GM21390 (cell line): ENCODE measurements at regions not wholly inside any gene's neighbourhood (a gene's known extent, or its start where the extent isn't known, plus 50 kb on each side); places are given as distances from the start of the nearest gene placed in this dataset.
"Not testable (repeated sequence)": the region's sequence is repeated elsewhere in the genome, so short reads cannot be mapped to it uniquely, and the experiment has no call there.

Source experiments
- ATAC-seq: cut with Tn5 transposase; IDR thresholded peaks from one replicate; pipeline ENCODE4 v1.9.1; 2021; ENCODE audit not compliant: unreplicated experiment

DNA sequence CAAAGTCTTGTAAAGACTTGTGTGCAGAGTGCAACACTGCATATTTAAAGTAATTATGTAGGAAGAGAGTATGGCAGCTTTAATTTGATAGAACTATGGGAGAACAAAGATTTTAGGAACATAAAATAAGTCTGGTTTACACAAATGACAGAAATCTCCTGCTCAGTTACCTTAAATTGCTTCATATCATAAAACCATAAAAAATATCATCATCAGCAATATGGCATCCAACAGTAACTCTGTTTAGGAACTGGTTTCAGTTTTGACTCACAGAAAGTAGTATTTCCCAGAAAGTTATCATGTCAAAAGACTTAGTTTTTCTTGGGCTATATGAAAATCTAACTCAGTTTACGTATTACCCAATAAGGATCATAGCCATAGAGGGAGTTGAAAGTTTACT is 292.1 kb upstream of the PMFBP1 start:
- ATAC-seq, result no peak

DNA sequence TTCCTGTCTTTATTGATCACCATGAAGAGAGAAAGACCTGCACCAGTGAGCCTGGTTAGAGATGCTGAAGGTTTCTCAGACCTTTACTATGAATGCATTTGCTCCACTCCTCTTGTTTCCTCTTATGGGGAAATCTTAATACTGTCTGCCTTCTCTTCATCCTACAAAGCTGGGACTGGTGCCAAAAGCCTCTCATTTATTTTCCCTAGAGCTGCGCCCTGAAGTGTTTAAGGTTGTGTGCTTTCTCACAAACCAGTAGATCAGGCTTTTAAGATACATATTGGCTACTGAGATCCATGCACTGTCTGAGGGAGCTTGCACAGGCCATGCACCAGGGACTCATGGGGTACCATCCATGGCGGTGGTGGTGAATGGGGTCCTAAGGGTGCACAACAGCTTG is 286.1 kb upstream of the PMFBP1 start:
- ATAC-seq, result no peak

DNA sequence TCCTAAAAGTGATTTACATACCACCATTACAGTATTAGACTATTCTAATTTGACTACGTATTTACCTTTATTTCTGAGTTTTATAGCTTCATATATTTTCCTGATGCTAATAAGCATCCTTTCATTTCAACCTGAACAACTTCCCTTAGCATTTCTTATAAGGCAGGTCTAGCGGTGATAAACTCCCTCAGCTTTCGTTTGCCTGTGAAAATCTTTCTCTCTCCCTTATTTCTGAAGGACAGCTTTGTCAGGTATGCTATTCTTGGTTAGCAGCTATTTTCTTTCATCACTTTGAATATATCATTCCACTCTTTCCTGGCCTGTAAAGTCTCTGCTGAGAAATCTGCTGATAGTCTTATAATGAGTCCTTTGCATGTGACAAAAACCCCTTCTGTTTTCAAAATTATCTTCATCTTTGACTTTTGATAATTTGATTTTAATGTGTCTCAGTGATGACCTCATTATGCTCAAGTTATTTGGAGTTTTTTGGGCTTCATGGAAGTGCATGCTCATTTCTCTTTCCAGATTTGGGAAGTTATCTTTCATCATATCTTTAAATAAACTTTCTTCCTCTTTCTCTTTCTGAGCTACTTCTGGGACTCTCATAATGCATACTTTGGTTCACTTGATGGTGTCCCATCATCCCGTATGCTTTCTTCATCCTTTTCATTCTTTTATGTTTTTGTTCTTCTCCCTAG is 285.4 kb upstream of the PMFBP1 start:
- no peak for ATAC-seq

DNA sequence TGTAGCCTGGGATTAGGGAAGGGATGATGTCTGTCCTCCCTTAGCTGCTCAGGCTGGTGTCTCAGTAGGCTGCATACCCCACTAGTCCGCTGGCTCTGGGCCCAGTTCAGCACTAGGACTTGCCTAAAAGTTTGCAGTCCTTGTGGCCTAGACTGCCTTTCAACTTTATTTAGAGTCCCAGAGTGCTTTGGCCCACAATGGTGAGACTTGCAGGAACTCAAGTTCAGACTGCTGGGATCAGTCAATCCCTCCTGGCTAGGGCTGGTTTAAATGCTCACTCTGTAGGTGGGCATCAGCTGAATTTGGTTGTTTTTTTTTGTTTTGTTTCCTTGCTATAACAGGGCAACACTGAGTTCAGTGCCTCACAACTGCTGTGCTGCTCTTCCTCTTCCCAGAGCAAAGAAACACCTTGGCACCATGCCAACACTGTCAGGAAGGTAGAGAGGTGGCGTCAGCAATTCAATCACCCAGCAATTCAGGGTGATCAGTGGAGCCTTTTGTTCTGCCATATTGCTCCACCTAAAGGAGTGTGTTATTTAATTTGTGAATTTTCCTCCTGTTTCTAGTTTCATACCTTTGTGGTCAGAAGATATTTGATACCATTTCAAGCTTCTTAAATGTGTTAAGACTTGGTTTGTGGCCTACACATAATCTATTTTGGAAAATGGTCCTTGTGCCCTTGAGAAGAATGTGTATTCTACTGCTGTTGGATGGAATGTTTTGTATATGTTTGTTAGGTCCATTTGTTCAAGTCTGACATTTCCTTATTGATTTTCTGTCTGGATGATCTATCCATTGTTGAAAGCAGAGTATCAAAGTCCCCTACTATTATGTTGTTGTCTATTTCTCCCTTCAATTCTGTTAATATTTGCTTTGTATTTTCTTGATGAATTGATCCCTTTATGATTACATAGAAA is 284.0 kb upstream of the PMFBP1 start:
- no peak for ATAC-seq

DNA sequence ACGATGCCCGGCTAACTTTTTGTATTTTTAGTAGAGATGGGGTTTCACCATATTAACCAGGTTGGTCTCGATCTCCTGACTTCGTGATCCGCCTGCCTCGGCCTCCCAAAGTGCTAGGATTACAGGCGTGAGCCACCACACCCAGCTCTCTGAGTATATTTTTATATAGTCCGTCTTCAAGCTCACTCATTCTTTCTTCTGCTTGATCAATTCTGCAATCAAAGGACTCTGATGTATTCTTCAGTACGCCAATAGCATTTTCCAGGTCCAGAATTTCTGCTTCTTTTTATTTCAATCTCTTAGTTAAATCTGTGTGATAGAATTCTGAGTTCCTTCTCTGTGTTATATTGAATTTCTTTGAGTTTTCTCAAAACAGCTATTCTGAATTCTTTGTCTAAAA is 281.9 kb upstream of the PMFBP1 start:
- ATAC-seq, result not testable (repeated sequence)

DNA sequence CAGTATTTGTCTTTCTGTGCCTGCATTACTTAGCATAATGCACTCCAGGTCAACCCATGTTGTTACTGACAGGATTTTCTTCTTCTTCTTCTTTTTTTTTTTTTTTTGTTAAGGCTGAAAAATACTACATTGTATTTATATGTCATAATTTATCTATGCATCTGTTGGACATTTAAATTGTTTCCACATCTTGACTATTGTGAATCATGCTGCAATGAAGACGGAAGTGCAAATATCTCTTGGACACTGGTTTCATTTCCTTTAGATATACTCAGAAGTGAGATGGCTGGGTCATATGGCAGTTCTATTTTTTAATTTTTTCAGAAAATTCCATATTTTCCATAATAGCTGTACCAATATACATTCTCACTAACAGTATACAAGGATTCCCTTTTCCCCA is 272.7 kb upstream of the PMFBP1 start:
- no peak for ATAC-seq

DNA sequence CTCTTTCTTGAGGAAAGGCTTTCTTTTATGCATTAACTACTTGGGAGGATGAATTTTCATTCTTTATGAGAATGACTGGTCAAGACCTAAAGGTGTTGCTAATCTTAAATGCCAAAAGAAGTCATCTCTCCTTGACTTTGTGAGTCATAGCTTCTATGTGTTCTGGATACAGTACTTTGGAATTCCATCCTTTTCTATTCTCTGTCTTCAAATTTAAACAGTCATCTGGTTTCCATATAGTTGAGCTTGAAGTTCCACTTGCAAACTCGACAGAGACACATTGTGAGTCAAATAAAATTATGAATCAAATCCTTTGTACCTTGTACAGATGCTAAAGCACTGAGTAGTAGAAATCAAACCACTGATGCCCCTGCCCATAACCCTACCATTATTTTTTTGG is 271.9 kb upstream of the PMFBP1 start:
- no peak for ATAC-seq

DNA sequence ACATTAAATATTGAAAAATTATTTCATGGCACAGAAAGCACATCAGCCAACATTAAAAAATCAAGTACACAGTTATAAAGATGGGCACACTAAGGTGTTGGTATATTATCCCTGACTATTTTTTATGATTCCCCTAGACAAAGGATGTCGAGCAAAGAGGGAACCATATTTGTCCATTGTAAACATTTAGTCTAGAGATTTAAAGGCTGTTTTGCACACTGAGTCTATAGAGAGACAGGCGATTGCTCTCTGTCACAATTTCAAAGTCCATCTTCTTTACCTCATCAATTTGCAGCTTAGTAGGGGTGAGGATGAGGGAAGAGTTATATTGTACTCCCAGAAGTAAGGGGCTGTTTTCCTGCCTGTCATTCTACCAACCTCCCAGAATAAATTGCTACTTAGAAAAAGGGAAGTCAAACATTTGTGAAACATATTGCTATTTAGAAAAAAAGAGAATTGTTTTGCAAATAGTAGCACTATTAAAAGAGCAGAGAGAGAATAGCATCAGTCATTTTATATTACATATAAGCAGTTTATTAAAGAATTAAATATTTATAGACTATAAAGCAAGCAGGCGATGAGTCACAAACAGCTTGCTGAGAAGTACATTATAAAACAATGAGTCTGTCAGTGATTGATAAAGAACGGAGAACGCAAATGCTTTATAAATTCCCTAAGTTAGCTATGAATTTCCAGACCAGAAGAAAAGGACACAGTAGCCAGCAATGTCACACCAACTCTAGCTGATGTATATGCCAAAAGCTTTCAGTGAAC is 270.6 kb upstream of the PMFBP1 start:
- ATAC-seq, result no peak

DNA sequence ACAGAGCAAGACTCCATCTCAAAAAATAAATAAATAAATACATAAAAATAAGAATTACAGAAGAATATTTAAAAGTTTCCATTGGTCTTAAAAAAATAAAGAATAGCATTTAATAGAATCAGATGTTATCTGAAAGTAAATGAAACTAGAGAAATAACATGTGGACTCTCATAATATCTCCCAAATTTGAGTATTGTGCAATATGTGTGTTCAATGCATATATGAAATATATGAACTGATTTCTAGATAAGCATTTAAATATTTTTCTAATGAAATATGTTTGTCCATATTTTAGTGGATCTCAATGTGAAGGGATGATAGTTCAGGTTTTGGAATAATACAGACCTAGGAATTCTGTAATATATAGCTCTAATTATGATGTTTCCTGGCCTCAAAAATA is 265.9 kb upstream of the PMFBP1 start:
- ATAC-seq, result no peak

DNA sequence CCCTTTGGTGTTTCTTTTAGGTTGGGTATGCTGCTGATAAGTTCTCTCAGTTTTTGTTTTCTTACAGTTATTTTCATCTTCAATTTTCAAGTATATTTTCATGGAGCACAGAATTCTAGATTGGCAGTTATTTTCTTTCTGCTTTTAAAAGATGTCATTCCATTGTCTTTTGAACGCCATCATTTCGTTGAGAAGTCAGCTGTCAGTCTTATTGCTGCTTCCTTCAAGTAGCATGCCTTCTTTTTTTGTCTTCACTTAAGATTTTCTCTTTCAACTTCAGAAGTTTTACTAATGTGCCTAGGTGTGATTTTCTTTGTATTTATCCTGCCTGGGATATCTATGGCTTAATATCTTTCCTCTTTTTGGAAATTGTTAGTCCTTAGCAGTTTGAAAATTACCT is 262.2 kb upstream of the PMFBP1 start:
- no peak for ATAC-seq

DNA sequence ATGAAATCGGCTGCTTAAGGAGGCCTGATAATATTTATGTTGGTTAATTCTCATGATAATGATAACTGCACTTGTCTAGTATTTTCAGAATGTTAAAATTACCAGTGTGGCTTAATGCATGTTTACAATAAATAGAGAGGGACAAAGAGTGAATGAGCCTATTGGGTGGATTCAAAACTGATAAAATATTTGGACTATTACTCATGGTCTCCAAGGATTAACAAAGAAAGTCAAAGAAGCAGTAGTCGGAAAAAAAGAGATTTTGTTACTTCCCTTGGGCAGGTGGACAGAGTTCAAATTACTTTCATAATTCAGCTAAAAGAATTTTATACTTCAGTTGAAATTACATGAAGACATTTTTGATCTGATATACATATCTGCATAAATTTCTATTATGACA is 258.2 kb upstream of the PMFBP1 start:
- ATAC-seq, result no peak

DNA sequence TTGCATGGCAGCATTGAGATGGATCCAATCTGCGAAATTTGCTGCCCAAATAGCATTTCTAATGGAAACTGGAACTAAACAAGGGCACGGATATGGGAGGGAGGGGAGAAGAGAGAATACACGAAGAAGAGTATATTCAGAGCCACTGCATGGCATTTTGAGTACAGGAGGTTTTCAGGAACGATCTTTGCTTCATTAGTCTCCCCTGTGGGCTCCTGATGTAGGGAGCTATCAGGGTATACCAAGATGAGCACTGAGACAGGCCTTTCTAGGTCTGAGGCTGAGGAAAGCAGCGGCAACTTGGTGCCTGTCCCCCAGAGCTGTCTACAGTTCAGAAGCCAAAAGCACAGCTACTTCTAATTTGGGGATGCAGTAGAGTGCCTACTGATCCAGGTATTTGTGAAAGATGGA is 257.7 kb upstream of the PMFBP1 start:
- no peak for ATAC-seq

DNA sequence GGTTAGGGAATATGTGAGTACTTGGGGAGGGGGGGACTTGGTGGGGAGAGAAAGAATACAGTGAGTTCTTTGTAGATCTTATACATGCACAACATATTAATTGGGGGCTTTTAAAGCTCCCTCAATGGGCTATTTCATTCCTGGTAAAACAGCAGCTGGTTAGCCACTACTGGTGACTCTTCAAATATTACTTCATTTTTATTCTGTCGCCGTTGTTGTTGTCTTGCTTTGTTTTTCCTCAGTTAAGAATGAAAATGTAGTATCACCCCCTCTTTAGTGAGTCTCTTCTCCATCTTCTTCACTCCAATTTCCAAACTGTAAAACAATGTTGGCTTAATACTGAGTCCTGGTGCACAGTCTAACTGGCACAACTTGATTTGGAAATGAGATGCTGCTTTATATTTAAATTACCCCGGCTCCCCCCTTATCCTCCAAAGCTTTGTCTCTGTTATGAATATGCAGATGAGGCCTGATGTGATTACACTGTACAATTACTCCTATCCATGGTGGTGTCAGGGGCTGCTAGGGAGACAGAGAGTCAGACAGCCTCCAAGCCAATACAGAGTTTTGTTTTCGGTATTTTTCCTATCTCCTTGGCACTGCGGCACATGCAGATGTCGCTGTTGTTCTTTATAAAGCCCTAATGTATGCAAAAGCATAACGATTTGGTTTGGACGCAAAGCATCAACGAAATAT is 256.9 kb upstream of the PMFBP1 start:
- no peak for ATAC-seq

DNA sequence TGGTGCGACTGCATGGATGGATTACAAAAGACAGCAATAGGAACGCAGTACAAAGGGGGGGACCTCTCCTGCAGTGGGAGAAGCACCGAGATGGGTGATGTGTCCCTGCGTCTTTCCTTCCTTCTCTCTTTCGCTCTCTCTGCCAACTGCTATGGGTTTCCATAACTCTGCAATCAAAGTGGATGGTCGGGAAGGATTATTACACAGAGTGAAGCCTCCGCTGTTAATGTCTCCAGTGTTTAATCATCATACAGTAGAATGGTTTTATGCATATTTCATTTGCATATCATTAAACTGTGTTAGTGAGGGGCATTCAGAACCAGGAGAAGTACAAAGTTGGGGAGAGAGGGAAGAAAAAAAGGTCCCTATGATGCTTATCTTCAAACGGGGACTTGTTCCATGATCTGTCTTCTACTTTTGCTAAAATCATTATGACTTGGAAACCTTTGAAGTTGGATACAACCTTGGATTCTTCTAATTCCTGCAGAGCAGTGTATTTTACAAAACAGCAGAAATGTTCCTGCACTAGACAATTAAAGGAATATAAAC is 255.9 kb upstream of the PMFBP1 start:
- no peak for ATAC-seq

DNA sequence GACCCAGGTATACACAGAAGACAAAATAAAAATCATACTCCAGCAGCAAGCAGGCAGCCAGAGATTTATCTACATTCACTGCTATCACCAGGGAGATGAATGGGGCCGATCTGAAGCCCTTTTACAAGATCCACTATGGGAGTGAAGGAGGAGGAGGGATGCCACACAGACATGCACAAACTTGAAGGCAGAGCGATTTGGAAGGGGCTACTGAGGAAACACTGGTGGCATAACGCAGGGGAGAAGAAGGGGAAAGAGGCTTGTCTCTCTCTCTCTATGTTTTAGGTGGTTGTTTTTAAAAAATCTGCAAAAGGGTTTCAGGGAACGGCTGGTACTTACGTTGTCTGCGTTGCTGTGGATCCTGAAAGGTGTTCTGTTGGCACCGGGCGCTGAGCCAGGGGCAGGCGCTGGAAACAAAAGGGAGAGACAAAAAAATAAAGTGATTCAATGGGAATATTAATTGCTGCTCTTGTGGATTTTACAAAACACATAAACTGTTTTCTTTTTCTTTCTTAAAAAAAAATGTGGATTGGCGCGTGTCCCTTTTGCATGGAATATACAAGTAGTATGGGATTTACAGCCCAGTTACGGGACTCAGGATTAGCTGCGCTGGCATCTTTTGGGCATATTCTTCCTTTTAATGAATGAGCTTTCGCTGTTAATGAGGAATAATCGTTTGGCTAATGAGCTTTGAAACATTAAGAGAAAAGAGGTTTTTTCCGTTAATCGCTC is 255.3 kb upstream of the PMFBP1 start:
- ATAC-seq, result no peak

DNA sequence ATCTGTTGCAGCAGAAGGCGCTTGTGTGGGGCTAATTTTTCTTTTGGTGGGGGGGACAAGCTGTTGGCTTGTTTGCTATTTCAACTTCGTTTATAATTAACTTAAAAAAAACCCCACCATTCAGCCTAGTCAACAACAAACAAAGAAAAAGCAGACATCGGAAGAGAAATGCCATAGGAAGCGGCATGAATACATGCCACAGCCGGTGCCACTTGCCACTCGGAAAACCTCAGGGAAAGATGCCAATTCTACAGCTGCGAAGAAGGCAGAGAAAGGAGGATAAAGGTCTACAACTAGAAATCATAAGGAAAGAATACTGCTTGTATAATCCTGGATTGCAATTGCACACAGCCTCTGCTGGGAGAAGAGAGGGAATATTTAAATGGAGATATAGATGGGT is 254.4 kb upstream of the PMFBP1 start:
- no peak for ATAC-seq

DNA sequence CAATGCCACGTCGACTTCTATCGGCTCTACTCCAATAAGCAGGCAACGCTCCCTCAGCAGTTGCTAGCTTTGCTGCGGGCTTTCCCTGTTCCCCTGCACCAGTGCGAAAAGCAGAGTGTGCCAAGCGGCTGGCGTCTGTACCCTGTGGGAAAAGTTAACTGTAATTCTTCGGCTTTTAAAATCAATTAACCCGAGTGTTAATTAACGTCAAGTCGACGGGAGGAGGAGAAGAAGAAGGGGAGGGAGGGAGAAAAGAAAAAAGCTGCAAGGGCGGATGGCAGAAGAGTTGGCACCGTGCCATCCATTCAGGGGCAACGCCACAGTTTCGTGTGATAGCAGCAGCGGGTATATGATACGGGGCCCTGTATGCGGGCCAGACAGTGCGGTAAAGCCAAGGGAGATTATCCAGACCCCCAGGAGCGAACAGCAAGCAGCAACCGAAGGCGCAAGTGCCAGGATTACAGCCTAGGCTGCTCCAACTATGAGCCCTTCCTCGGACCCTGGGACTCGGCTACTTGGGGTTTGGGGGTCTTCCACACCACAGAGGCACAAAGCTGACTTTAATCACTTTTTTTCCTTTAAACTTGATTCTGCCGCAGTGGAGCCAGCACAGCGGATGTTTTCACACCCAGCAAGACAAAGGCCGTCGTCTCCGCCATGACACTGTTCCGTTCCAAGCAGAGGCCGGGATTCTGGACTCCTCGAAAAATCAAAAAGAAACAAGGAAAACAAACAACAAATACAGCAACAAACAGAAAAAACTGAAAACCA is 253.8 kb upstream of the PMFBP1 start:
- no peak for ATAC-seq

DNA sequence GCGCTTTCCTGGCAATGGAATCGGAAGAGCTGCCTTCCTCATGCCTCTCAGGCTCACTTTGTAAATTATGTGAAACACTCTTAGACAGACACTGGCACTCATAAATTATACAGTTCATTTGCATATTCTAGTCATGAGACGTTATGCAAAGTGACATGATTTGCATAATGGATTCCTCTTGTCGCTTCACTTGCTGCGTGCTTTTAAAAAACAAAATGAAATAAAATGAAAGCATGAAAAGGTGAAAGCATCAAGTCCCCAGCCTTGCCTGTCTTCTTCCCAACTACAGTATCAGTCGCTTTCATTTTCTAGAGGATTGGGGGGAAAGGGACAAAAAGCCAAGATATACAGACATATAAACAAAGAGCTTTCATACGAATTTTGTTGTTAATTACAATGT is 252.8 kb upstream of the PMFBP1 start:
- no peak for ATAC-seq

DNA sequence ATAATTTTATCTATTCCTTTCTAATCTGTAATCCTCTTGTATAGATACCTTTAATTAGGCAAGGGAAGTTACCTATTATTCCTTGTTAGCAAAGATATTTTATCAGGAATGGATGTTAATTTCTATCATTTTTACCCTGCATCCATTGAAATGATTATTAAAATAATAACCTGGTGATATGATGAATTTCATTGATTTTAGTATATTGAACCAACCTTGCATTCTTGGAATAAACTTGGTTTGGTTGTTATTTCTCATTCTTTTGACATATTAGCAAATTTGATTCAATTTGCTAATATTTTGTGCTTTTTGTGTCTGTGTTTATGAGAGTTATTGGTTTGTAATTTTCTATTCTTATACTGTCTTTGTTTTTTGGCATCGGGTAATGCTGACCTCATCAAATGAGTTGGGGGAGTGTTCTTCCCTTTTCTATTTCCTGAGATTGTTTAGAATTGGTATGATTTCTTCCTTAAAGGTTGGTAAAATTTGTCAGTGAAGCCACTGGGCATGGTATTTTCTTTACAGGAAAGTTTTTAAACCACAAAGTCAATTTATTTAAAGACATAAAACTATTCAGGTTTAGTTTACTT is 250.4 kb upstream of the PMFBP1 start:
- no peak for ATAC-seq
